Stomach (tissue), 8 donors: ENCODE measurements at regions not wholly inside any gene's neighbourhood (a gene's known extent, or its start where the extent isn't known, plus 50 kb on each side); places are given as distances from the start of the nearest gene placed in this dataset.

Experiments
- DNase-seq, 2 donors: peaks; one replicate each; pipeline versions ENCODE4 v3.0.0 to v3.0.0-alpha.2; 2013 to 2019
- H3K27ac ChIP-seq, 5 donors: fragments of 200-600 bp in 4 of 5; sonication (generic) in 4 of 5; one replicate each; pipeline ENCODE4 v1.5.1; 2013 to 2019; ENCODE audit warnings: mild to moderate bottlenecking in 1 of 5, moderate library complexity in 1 of 5
- H3K27me3 ChIP-seq, 3 donors: fragments of 200-600 bp; sonication (generic); one replicate each; pipeline ENCODE4 v1.5.1; 2017 to 2019; ENCODE audit warnings: mixed run types in 1 of 3
- H3K36me3 ChIP-seq, 4 donors: fragments of 200-600 bp; sonication (generic); 1 replicate in 3 of 4; 2 replicates in 1 of 4; pipeline ENCODE4 v1.5.1; 2016 to 2019
- H3K4me1 ChIP-seq, 4 donors: fragments of 200-600 bp; sonication (generic); one replicate each; pipeline ENCODE4 v1.5.1; 2016 to 2019
- H3K4me3 ChIP-seq, 4 donors: fragments of 200-600 bp; sonication (generic) in 3 of 4; one replicate each; pipeline ENCODE4 v1.5.1; 2016 to 2019; ENCODE audit warnings: mild to moderate bottlenecking in 1 of 4
- H3K9me3 ChIP-seq, 4 donors: fragments of 200-600 bp; sonication (generic); one replicate each; pipeline ENCODE4 v1.5.1; 2016 to 2019
- CTCF ChIP-seq, 7 experiments: fragments of 450-650 bp in 4 of 7; fragments of 200-600 bp in 3 of 7; sonication (generic) in 3 of 7; IDR thresholded peaks; one replicate each; pipeline ENCODE4 v1.5.1; 2016 to 2019; ENCODE audit warnings: antibody characterized with exemption in 7 of 7, control low read depth in 2 of 7, mild to moderate bottlenecking in 1 of 7
- EP300 ChIP-seq: sonication (generic); formaldehyde crosslinking; IDR thresholded peaks from one replicate; pipeline ENCODE4 v1.6.1; 2017; ENCODE audit warnings: antibody characterized with exemption
- POLR2A ChIP-seq, 4 donors: fragments of 450-650 bp; IDR thresholded peaks; one replicate each; pipeline ENCODE4 v1.6.1; 2016; ENCODE audit warnings: antibody characterized with exemption in 4 of 4, control low read depth in 2 of 4, mild to moderate bottlenecking in 1 of 4, moderate library complexity in 1 of 4
- POLR2AphosphoS5 ChIP-seq, 3 donors: sonication (generic); formaldehyde crosslinking; IDR thresholded peaks; one replicate each; pipeline ENCODE4 v1.6.1; 2016; ENCODE audit warnings: antibody characterized with exemption in 3 of 3
- WGBS, 5 donors: extraction: QIAGEN DNeasy Blood & Tissue Kit in 3 of 5; methylation state at CpG; one replicate each; pipeline versions ENCODE4 v1.1.5 to v1.1.7; 2013 to 2018; 5-methylcytosine and 5-hydroxymethylcytosine counted together
- intact Hi-C: fragments of 100-400 bp; cut with DNase I; formaldehyde crosslinking; loops from one replicate; pipeline ENCODE4 v1.15.1; 2023; ENCODE audit warnings: low total_unique reads
- donor health status: healthy with polysubstance abuse.
- donor health status: Bipolar disorder and iron deficiency.
- donor health status: healthy.

- no peak for DNase-seq
- WGBS, 5 donors, result 85 to 94% (median 91%) methylated on average over 1 of the region's 1 CpG
- H3K4me1 ChIP-seq, result no peaks in the 10 kb centered on the region
Observed at GRCh38 chr9:80294955-80295354, 723.2 kb downstream of the TLE4 start.

GRCh38 chr9:80294318-80294717, 722.6 kb downstream of the TLE4 start:
- H3K36me3 ChIP-seq, result no peaks in the 10 kb centered on the region
- no peak for DNase-seq
- H3K27me3 ChIP-seq, result no peaks in the 10 kb centered on the region
- no peak overlapping the region for H3K4me3 ChIP-seq
- no peak overlapping the region for H3K27ac ChIP-seq
- WGBS, 5 donors, result 57 to 83% (median 75%) methylated on average over 1 of the region's 1 CpG
- no peaks in the 10 kb centered on the region for H3K4me1 ChIP-seq
- TF ChIP-seq POLR2A (IDR thresholded peaks at IDR 0.05), result no peak
- no peak for TF ChIP-seq CTCF (IDR thresholded peaks at IDR 0.05)
- no peak for TF ChIP-seq POLR2AphosphoS5 (IDR thresholded peaks at IDR 0.05)
- no peak for TF ChIP-seq EP300
- intact Hi-C loops, result no loop called here
- peaks cover 0 to 13% (median 0%) of the 10 kb centered on the region in 4 donors for H3K9me3 ChIP-seq

More at GRCh38 chr9:80294955-80295354, 723.2 kb downstream of the TLE4 start:
- no peak overlapping the region for H3K27ac ChIP-seq
- H3K36me3 ChIP-seq, result no peaks in the 10 kb centered on the region
- peaks cover 0 to 13% (median 0%) of the 10 kb centered on the region in 4 donors for H3K9me3 ChIP-seq
- intact Hi-C loops, result no loop called here
- H3K27me3 ChIP-seq, result no peaks in the 10 kb centered on the region
- no peak overlapping the region for H3K4me3 ChIP-seq
- TF ChIP-seq CTCF (IDR thresholded peaks at IDR 0.05), result no peak
- no peak for TF ChIP-seq POLR2AphosphoS5 (IDR thresholded peaks at IDR 0.05)
- TF ChIP-seq POLR2A (IDR thresholded peaks at IDR 0.05), result no peak
- no peak for TF ChIP-seq EP300

- H3K27ac ChIP-seq, result no peak overlapping the region
- H3K27me3 ChIP-seq, result no peaks in the 10 kb centered on the region
- 47 to 69% (median 60%) methylated on average over 2 of the region's 2 CpGs for WGBS, 5 donors
- no peaks in the 10 kb centered on the region for H3K36me3 ChIP-seq
- peaks cover 0 to 8% (median 0%) of the 10 kb centered on the region in 4 donors for H3K9me3 ChIP-seq
- no peaks in the 10 kb centered on the region for H3K4me1 ChIP-seq
- TF ChIP-seq CTCF (IDR thresholded peaks at IDR 0.05) (no peak), POLR2A (IDR thresholded peaks at IDR 0.05) (no peak), POLR2AphosphoS5 (IDR thresholded peaks at IDR 0.05) (no peak), EP300 (no peak)
- DNase-seq, result no peak
- no peak overlapping the region for H3K4me3 ChIP-seq
- intact Hi-C loops, result no loop called here
Observed at GRCh38 chr9:80292231-80292630, 720.5 kb downstream of the TLE4 start.

- Histone ChIP-seq H3K9me3 (peaks cover 0 to 3% (median 0%) of the 10 kb centered on the region in 4 donors), H3K4me3 (no peak overlapping the region), H3K27ac (no peak overlapping the region), H3K36me3 (no peaks in the 10 kb centered on the region), H3K4me1 (no peaks in the 10 kb centered on the region), H3K27me3 (no peaks in the 10 kb centered on the region)
- DNase-seq, result peak in 1 of 2 donors; percentile 26
- 32 to 45% (median 42%) methylated on average over 2 of the region's 2 CpGs for WGBS, 5 donors
- intact Hi-C loops, result no loop called here
- TF ChIP-seq POLR2AphosphoS5 (IDR thresholded peaks at IDR 0.05), result no peak
- TF ChIP-seq EP300, result no peak
- no peak for TF ChIP-seq POLR2A (IDR thresholded peaks at IDR 0.05)
- TF ChIP-seq CTCF (IDR thresholded peaks at IDR 0.05), result no peak
Observed at GRCh38 chr9:80285326-80285725, 713.6 kb downstream of the TLE4 start.
